WTC11 (cell line): ENCODE measurements at regions not wholly inside any gene's neighbourhood (a gene's known extent, or its start where the extent isn't known, plus 50 kb on each side); places are given as distances from the start of the nearest gene placed in this dataset.

Source experiments
- ATAC-seq: fragments of 200-7000 bp; cut with Tn5 transposase; 2 replicates; pipeline ENCODE4 v1.10.0; 2021; ENCODE audit warnings: mild to moderate bottlenecking, moderate library complexity
- CTCF ChIA-PET: fragments of 300-600 bp; sonication (Branson Sonifier 250); formaldehyde crosslinking; loops from one replicate; lab custom pipeline; 2021; ENCODE audit warnings: antibody characterized with exemption; lab: Charles Lee
- POLR2A ChIA-PET: fragments of 350-600 bp; sonication (Branson Sonifier 250); formaldehyde crosslinking; loops from one replicate; lab custom pipeline; 2021; ENCODE audit warnings: antibody characterized with exemption; lab: Charles Lee
- DNase-seq: peaks from one replicate; pipeline ENCODE4 v3.0.0; 2021; ENCODE audit warnings: low spot score
- H3K27ac Mint-ChIP-seq: 2 replicates; pipeline ENCODE4 v1.8.0; 2021; ENCODE audit warnings: mixed read lengths
- H3K27me3 Mint-ChIP-seq: 2 replicates; pipeline ENCODE4 v1.8.0; 2021; ENCODE audit warnings: low read depth, mild to moderate bottlenecking, moderate library complexity, mixed read lengths
- H3K36me3 Mint-ChIP-seq: 2 replicates; pipeline ENCODE4 v1.8.0; 2021; ENCODE audit warnings: mixed read lengths
- H3K4me1 Mint-ChIP-seq: 2 replicates; pipeline ENCODE4 v1.8.0; 2022; ENCODE audit warnings: mixed read lengths
- H3K4me3 Mint-ChIP-seq: 2 replicates; pipeline ENCODE4 v1.8.0; 2021; ENCODE audit warnings: mild to moderate bottlenecking, moderate library complexity, mixed read lengths
- H3K9me3 Mint-ChIP-seq: 2 replicates; pipeline ENCODE4 v1.8.0; 2021; ENCODE audit warnings: mixed read lengths
- ARID4B ChIP-seq: sonication (generic); formaldehyde crosslinking; IDR thresholded peaks from 2 replicates; pipeline ENCODE4 v1.8.0; 2023; ENCODE audit warnings: missing genetic modification reagents, mild to moderate bottlenecking, borderline replicate concordance
- CTCF ChIP-seq: fragments of 200-600 bp; IDR thresholded peaks from 2 replicates; pipeline ENCODE4 v1.8.0; 2022; ENCODE audit warnings: antibody characterized with exemption
- E2F5 ChIP-seq: sonication (generic); formaldehyde crosslinking; IDR thresholded peaks from 2 replicates; pipeline ENCODE4 v1.8.1; 2022; ENCODE audit warnings: mild to moderate bottlenecking, moderate library complexity, missing genetic modification reagents
- ESRRA ChIP-seq: sonication (generic); formaldehyde crosslinking; IDR thresholded peaks from 2 replicates; pipeline ENCODE4 v1.8.1; 2022; ENCODE audit warnings: mild to moderate bottlenecking, missing genetic modification reagents, borderline replicate concordance
- ETV6 ChIP-seq: sonication (generic); formaldehyde crosslinking; IDR thresholded peaks from 2 replicates; pipeline ENCODE4 v1.8.1; 2022; ENCODE audit warnings: mild to moderate bottlenecking, missing genetic modification reagents
- FOXK1 ChIP-seq: sonication (generic); formaldehyde crosslinking; IDR thresholded peaks from 2 replicates; pipeline ENCODE4 v1.8.0; 2022; ENCODE audit warnings: mild to moderate bottlenecking, moderate library complexity, missing genetic modification reagents
- HMGA2 ChIP-seq: fragments of 250-450 bp; sonication (Bioruptor Pico); IDR thresholded peaks from 2 replicates; pipeline ENCODE4 v1.4.0; 2021; ENCODE audit warnings: mild to moderate bottlenecking, moderate library complexity
- IRF2 ChIP-seq: sonication (generic); formaldehyde crosslinking; IDR thresholded peaks from 2 replicates; pipeline ENCODE4 v1.8.0; 2022; ENCODE audit warnings: low read depth, missing genetic modification reagents, borderline replicate concordance
- NFATC4 ChIP-seq: fragments of 250-450 bp; sonication (Bioruptor Pico); IDR thresholded peaks from 2 replicates; pipeline ENCODE4 v1.9.0; 2021; ENCODE audit warnings: mild to moderate bottlenecking
- NFYB ChIP-seq: sonication (generic); formaldehyde crosslinking; conservative IDR thresholded peaks from 2 replicates; pipeline ENCODE4 v1.8.0; 2022; ENCODE audit warnings: low read depth, missing genetic modification reagents
- SMAD3 ChIP-seq: sonication (generic); formaldehyde crosslinking; IDR thresholded peaks from 2 replicates; pipeline ENCODE4 v1.8.0; 2022; ENCODE audit warnings: missing genetic modification reagents, mild to moderate bottlenecking, borderline replicate concordance
- SOX15 ChIP-seq: fragments of 250-450 bp; sonication (Bioruptor Pico); IDR thresholded peaks from 2 replicates; pipeline ENCODE4 v1.9.0; 2021; ENCODE audit warnings: mild to moderate bottlenecking
- TEAD4 ChIP-seq: sonication (generic); formaldehyde crosslinking; IDR thresholded peaks from 2 replicates; pipeline ENCODE4 v1.8.0; 2022; ENCODE audit warnings: mild to moderate bottlenecking, missing genetic modification reagents
- TP53 ChIP-seq: sonication (generic); formaldehyde crosslinking; IDR thresholded peaks from 2 replicates; pipeline ENCODE4 v1.8.1; 2023; ENCODE audit warnings: mild to moderate bottlenecking, missing genetic modification reagents
- ZNF317 ChIP-seq: sonication (generic); formaldehyde crosslinking; IDR thresholded peaks from 2 replicates; pipeline ENCODE4 v1.8.1; 2023; ENCODE audit warnings: low read depth, mild to moderate bottlenecking, moderate library complexity, missing genetic modification reagents, borderline replicate concordance
- ZNF396 ChIP-seq: fragments of 250-450 bp; sonication (Bioruptor Pico); IDR thresholded peaks from 2 replicates; pipeline ENCODE4 v1.8.0; 2021; ENCODE audit warnings: mild to moderate bottlenecking, moderate library complexity, borderline replicate concordance
- ZNF512 ChIP-seq: sonication (generic); formaldehyde crosslinking; IDR thresholded peaks from 2 replicates; pipeline ENCODE4 v1.8.1; 2022; ENCODE audit warnings: missing genetic modification reagents, borderline replicate concordance

GRCh38 chr9:13932528-13933267 lies 381.2 kb downstream of the NFIB start (continued):
- TF ChIP-seq CTCF (no peak), IRF2 (CRISPR knock-in tag) (no peak), HMGA2 (no peak), TP53 (CRISPR knock-in tag) (no peak), E2F5 (CRISPR knock-in tag) (no peak), ZNF317 (CRISPR knock-in tag) (no peak), SOX15 (CRISPR knock-in tag) (no peak)

GRCh38 chr9:13929013-13929412 lies 384.9 kb downstream of the NFIB start:
- Mint-ChIP-seq H3K27me3 (no peaks in the 10 kb centered on the region), H3K9me3 (peaks cover 9% of the 10 kb centered on the region), H3K27ac (no peak overlapping the region), H3K36me3 (peaks cover 2% of the 10 kb centered on the region), H3K4me1 (peaks cover 5% of the 10 kb centered on the region), H3K4me3 (no peak overlapping the region)
- POLR2A ChIA-PET: no interaction called here
- DNase-seq (no peak), ATAC-seq (no peak)
- CTCF ChIA-PET: no interaction called here
- TF ChIP-seq ZNF512 (CRISPR knock-in tag): no peak
- no peak for TF ChIP-seq ARID4B
- no peak for TF ChIP-seq FOXK1 (CRISPR knock-in tag)
- TF ChIP-seq NFYB (CRISPR knock-in tag): no peak
- TF ChIP-seq SMAD3 (CRISPR knock-in tag): no peak
- no peak for TF ChIP-seq CTCF
- no peak for TF ChIP-seq ZNF396 (CRISPR knock-in tag)
- no peak for TF ChIP-seq ESRRA (CRISPR knock-in tag)
- no peak for TF ChIP-seq TEAD4
- no peak for TF ChIP-seq ETV6 (CRISPR knock-in tag)
- no peak for TF ChIP-seq NFATC4
